Middle frontal gyrus (tissue), 1 donor: ENCODE measurements at regions not wholly inside any gene's neighbourhood (a gene's known extent, or its start where the extent isn't known, plus 50 kb on each side); places are given as distances from the start of the nearest gene placed in this dataset.
"Not testable (repeated sequence)": the region's sequence is repeated elsewhere in the genome, so short reads cannot be mapped to it uniquely, and the experiment has no call there.

Experiments
- DNase-seq: peaks from one replicate; pipeline ENCODE4 v3.0.0-alpha.2; 2015; ENCODE audit warnings: low spot score; ENCODE audit errors: extremely low spot score

GRCh38 chr7:45267262-45267661 is 109.7 kb downstream of the RAMP3 start:
- DNase-seq: no peak

- no peak for DNase-seq
Measured at GRCh38 chr7:45268013-45268412, 110.4 kb downstream of the RAMP3 start.

GRCh38 chr7:45269192-45269591 is 111.6 kb downstream of the RAMP3 start:
- DNase-seq: no peak

DNA sequence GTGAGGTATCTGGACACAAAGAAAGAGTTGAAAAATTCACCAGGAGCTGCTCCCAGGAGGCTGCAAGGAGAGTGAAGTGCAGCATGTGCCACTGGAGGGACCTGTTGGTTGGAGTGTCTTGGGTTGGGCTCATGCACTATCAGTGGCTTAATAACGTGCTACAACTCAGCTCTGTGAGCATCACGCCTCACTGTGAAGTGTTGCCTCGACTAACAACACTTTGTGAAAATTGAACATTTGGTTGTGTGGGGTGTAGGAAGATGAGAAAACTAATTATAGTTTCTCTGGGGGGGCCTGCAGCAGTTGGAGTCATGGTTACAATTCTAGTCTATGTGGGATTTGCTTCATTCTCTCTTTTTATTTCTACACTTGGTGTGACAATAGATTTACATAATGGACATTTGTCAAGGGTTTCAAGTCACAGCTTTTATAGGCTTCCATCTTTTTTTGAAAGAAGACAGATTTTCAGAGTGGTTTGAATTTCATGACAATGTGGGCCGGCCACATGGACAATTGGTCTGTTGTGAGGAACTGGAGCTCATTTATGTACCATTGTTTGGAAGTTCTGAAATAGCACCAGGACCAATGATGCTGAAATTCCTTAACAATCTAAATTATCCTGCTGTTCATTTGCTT is 121.3 kb downstream of the RAMP3 start:
- peak; percentile 56 for DNase-seq

GRCh38 chr7:45289611-45290010 is 132.0 kb downstream of the RAMP3 start:
- DNase-seq: not testable (repeated sequence)

GRCh38 chr7:45290880-45291279 is 133.3 kb downstream of the RAMP3 start:
- no peak for DNase-seq

- DNase-seq: no peak
Measured at GRCh38 chr7:45292481-45292880, 134.9 kb downstream of the RAMP3 start.

DNA sequence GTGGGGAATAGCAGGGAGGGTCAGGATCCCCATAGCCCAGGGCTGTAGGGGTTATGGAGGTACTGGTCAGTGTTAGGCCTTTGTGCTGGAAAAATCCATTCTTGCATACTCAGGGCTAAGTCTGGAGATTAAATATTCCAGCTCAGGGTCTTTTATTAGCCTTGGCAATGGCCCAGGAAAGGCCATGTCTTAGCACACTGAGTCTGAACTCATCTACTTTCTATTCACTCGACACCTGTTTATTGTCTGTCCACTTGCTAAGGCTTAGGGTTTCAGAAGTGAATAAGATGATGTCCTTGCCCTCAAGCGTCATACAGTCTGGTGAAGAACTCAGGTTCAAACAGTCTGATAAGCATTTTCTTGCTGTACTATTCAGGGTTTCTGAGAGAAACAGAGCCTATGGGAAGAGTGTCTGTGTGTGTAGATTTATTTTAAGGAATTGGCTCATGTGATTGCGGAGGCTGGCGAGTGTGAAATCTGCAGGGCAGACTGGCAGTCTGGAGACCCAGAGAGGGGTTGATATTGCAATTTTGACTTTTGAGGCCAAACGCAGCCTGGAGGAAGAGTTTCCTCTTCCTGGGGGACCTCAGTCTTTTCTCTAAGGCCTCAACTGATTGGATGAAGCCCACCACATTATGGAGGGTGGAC is 135.8 kb downstream of the RAMP3 start:
- no peak for DNase-seq

GRCh38 chr7:45294559-45294958 is 137.0 kb downstream of the RAMP3 start:
- no peak for DNase-seq

DNA sequence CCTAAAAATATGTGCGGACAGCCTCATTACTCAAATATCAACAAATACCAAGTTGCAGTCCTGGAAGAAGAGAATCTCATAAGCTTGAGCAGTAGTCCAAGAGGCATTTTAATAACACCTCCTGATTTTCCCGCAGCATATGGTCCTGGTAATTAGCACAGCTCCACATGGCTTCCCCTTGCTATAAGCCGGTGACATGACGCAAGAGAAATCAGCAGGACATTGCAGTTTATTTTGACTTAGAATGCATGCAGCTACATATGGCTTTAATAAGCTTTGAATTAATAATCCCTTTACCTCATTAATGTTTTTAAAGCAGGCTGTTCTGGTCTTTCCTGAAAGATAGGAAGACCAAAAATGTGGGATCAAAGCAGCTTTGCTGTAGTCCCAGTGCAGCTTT is 137.6 kb downstream of the RAMP3 start:
- DNase-seq: no peak

GRCh38 chr7:45296748-45297147 is 139.2 kb downstream of the RAMP3 start:
- no peak for DNase-seq

DNA sequence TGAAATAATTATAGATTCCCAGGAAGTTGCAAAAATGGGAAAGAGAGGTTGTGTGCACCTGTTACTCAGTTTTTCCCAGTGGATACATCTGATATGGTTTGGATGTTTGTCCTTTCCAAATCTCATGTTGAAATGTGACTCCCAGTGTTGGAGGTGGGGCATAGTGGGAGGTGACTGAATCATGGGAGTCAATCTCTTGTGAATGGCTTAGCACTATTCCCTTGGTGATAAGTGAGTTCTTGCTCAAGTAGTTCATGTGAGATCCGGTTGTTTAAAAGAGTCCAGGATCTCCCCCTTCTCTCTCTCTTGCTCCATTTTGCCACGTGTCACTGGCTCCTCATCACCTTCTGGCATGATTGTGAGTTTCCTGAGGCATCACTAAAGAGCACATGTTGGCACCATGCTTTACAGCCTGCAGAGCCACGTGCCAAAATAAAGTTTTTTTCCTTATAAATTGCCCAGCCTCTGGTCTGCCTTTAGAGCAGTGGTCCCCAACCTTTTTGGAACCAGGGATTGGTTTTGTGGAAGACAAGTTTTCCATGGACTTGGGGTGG is 149.2 kb downstream of the RAMP3 start:
- no peak for DNase-seq

- DNase-seq: no peak
Measured at GRCh38 chr7:45311597-45311996, 154.0 kb downstream of the RAMP3 start.

- DNase-seq: not testable (repeated sequence)
Measured at GRCh38 chr7:45315512-45315911, 157.9 kb downstream of the RAMP3 start.

DNA sequence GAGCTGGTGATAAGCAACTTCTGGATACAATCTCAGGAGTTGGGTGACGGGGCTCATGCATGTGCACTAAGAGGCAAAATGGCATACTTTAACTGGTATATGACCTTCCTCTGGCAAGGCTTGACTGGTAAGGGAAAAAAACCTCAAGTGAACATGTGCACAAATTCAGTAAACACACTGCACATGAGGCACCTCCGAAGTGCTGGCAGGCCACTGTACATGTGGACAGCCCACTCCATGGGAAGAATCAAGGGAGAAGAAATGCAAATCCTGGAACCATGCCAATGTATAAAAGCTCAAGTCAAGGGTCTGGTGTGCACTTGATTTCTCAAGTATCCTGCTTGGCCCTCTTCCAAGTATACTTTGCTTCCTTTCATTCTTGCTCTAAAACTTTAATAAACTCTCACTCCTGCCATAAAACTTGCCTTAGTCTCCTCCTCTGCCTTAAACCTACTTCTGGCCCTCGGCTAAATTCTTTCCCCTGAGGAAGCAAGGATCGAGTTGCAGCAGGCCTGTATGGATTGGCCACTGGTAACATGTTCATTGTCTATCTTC is 167.2 kb downstream of the RAMP3 start:
- no peak for DNase-seq

DNA sequence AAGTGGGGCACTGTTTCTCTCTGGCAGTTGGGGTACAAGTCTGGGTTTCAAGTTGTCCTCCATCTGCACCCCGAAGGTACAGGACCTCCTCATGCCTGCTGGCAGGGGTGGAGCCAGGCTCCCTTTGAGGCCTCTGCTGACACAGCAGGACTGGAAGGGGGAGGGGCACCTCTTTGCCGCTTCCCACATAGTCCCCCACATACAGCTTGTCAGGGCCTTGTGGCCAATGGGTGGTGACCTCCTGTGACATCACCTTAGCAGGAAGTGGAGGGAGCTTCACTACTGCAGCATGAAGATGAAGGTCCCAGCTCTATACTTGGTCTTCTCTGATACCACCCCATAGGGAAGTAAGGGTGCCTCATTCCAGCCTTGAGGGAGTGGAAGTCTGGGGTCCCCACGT is 167.8 kb downstream of the RAMP3 start:
- DNase-seq: no peak

DNA sequence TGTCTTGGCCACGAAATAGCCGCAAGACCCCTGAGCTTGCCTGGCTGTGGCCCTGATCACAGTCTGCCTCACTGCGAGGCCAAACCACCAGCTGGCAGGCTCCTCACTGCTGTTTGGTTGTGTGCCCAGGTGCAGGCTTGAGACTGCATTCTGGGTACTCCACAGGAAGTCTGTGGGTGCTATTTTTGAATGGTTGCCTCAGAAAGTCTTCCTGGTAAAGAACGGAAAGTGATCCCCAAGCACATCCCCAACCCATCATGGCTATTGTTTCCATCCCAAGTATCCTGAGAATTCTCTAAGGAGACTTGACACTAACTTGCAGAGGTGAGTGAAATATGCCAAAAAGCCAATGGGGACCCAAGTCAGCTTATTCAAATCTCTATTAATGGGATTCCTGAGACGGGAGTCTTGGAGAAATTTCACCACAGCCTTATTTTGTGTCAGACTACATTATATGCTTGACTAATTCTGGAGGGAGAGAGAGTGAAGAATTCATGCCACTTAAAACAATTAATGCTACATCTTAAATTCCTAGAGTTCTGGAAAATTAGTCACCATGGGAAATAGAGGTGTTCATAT is 170.9 kb downstream of the RAMP3 start:
- DNase-seq: no peak

- no peak for DNase-seq
Measured at GRCh38 chr7:45331563-45331962, 174.0 kb downstream of the RAMP3 start.

DNA sequence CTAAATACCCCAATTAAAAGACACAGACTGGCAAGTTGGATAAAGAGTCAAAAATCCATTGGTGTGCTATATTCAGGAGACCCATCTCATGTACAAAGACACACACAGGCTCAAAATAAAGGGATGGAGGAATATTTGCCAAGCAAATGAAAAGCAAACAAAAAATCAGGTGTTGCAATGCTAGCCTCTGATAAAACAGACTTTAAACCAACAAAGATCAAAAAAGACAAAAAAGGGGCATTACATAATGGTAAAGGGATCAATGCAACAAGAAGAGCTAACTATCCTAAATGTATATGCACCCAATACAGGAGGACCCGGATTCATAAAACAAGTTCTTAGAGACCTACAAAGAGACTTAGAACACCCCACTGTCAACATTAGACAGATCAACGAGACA is 177.4 kb downstream of the RAMP3 start:
- not testable (repeated sequence) for DNase-seq

DNA sequence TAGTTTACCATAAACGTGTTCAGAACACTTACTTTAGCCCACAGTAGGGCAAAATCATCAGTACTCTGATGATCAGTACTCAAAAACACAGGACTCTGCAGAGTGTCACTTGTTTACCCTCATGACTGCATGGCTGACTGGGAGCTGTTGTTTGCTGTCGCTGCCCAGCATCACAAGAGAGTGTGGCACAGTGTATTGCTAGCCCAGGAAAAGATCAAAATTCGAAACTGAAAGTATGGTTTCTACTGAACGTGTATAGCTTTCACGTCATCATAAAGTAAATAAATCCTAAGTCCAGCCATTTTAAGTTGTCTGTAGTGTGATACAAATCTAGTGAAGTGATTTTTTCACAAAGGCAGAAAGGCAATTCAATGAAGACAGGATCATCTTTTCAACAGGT is 184.6 kb downstream of the RAMP3 start:
- no peak for DNase-seq

- DNase-seq: no peak
Measured at GRCh38 chr7:45343746-45344145, 186.2 kb downstream of the RAMP3 start.

- no peak for DNase-seq
Measured at GRCh38 chr7:45347804-45348203, 190.2 kb downstream of the RAMP3 start.
